Stimulated activated CD4-positive, alpha-beta T cell treated with anti-CD3 and anti-CD28 coated beads, TNF-alpha, amount 100 ng/mL, for 24 hours (primary cell): ENCODE measurements at regions not wholly inside any gene's neighbourhood (a gene's known extent, or its start where the extent isn't known, plus 50 kb on each side); places are given as distances from the start of the nearest gene placed in this dataset.
A peak's percentile ranks its signal among the peaks of the same experiment; 100 is the strongest.

ENCODE experiments used
- DNase-seq, 3 experiments: peaks; one replicate each; pipeline ENCODE4 v3.0.0-alpha.2; 2020; ENCODE audit warnings: low read depth in 3 of 3

DNA sequence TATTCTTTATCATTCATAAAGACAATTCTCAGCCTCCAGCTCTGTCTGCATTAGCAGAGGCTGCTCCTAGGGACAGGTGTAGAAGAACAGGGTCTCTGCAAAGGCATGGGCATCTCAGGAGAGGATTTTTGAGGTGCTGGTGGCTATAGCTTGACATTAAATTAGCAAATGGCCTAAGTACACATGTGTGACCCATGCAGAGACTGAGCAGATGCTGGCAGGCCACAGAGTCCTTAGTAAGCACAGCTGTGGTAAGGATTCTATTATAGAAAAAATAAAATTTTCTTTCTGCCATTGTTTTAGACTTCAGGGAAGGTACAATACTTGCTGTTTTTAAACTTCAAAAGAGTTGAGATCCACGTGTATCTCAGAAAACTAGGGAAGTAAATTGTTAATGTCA is 177.5 kb upstream of the DUSP10 start:
- no peak for DNase-seq

DNA sequence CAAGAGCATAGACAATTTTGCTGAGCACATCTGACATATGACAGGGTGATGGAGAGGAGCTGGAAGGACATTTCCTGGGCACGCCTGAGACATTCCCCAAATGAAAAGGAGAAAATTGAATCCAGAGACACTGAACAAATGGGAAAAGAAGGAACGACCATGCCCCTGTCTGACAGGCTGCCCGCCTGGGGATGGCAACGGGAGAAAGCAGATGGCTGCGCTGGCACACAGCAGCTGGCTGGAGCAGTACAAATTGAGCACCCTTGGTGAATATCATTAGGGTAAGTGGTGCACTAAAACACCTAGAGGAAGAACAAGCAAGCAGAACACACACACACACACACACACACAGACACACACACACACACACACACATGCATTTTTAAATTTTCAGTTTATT is 174.3 kb upstream of the DUSP10 start:
- DNase-seq: no peak

DNA sequence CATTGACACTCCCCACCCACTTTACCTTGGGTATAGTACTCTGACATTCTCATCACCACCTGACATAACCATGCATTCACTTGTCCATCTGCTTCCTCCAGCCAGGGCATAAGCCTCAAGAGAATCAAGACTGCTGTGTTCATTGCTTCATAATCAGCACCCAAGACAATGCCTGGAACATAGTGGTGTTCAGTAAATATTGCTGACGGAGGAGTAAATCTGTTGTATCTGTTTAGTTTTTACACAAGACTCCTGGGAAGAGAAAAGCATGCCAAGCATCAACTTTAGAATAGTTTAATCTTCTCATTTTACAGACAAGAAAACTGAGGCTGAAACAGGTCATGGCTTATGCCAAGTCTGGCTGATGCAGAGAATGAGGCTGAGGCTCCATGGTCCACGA is 173.9 kb upstream of the DUSP10 start:
- DNase-seq: no peak

DNA sequence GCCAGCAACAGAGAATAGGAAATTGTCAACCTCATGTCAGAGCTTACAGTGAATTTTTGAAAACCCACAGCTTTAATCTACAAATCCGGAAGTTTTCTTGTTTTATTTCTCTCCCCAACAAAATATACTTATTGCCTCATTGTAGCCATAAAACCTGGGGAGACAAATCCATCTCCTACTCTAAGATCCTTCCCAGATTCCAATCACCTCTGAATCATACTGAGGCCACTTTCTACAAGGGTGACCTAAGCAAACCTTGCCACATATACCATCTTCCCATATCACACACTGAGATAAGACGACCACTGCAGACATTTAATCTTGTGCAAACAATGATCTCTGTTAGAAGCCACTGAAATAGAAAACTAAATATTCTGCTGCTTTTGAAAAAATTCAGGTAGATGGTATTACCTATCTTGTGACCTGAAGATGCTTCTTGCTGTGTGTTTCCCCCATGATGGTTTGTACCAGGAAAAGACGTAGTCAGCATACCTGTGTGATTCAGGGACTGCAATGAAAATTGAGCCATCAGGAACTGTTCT is 171.5 kb upstream of the DUSP10 start:
- no peak for DNase-seq

DNA sequence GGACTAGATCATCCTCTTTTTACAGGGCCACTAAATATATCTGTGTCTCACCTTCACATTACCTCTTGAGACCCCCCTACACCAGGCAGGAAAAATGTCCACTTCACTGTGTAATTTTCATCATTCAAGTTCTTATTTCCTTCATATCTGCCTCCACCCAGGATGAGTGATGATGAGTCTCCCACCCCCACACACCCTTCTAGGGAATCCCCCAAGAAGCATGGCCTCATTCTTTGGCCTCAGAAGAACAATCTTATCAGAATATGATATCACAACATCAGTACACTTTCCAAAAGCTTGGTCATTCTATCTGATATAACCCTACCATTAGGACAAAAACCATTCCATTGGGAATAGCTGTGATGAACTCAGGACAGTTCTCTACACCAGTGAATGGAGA is 170.3 kb upstream of the DUSP10 start:
- peak in 2 of 3 experiments; percentile 8 to 15 for DNase-seq

DNA sequence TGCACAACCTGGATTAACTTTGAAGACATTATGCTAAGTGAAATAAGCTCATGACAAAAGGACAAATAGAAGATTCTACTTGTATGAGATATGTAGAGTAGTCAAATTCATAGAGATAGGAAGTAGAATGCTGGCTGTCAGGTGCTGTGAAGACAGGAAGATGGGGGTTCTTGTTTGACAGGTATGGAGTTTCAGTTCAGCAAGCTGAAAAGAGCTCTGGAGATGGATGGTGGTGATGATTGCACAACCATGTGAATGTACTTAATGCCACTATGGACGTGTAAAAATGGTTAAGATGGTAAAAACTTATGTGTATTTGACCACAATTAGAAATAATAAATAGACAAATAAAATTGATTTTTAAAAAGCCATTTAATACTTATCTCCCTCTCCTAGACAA is 169.8 kb upstream of the DUSP10 start:
- no peak for DNase-seq

DNA sequence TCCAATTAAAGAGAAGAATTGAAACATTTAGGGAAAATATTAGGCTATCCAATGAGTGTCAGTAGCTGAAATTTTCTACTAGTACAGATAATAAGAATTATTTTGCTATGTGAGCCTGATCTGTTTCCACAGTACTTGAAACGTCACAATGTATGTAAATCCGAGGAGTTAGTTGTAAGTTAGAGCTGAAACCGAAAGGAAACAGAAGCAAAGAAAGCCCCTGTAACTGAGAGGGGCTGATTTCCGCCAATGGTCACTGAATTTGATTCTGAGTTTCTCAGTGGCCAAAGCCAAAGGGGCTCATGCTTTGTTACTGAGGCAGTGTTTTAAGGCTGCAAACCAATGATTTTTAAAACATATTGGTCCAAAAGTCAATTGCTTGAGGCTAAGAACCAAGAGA is 168.3 kb upstream of the DUSP10 start:
- no peak for DNase-seq

DNA sequence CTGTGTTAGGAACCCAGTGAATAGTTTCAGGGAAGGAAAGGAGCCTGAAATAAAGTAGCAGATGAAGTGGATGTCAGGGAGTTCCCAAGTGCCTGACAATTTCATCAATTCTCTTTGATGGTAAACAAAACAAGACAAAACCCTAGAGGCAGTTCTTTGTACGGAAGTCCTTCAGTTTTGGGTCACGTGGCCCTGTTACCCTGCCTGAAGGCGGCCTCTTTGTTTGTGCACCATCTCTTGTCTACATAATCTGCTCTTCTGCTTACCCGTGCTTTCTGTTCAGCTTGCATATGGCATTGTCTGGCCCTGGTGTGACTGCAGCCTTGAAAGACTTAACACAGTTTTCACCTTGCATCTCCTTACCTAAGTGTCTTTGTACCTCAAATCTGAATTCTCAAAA is 166.7 kb upstream of the DUSP10 start:
- no peak for DNase-seq

DNA sequence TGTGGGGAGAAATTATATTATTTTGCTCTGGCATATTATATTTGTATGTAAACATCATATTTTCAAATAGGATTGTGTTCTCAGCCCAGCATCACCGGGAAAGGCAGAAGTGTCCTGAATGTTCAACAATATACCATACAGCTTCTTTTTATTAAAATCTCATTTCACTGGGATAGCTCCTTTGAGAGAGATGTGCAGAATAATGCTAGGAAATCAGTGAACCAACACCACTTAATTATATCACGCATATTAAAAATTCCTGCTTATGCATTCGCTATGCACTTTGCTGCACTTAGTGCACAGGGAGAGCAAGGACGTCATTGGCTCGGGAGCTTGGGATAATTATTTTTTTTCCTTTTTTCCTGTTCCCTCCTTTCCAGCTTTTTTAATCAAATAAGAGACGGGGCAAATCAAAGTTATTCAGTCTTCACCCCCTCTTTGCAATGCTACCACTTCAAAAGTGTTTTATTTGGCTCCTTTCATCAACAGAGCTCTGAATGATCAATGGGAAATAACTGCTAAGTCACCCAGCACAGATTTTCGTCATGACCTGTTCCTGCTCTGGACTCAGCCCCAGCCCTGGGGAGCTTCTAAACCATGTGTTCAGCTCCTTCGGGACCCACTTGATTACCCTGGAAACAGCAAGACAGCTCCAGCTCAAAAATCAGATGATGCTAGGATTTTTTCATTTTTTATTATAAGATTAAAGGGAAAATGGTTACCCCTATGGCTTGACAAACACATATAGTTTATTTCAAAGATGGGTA is 165.5 kb upstream of the DUSP10 start:
- no peak for DNase-seq

DNA sequence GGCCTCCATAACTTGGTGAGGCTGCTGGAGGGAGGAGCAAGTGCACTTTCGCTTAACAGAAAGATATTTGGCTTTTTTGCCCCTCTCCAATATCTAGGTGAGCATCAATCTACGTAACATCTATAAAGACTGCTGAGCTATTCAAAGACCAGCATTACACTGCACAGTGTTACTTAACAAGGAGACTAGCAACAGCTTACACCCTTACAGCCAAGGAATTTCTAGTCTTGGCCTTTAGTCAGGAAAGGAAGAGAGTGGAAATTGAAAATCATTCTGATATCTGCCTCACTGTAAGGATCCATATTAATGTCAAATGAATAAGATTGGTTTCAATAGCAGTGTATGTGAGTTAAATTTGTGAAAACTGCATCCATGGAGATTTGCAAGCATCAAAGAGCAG is 163.9 kb upstream of the DUSP10 start:
- DNase-seq: no peak

DNA sequence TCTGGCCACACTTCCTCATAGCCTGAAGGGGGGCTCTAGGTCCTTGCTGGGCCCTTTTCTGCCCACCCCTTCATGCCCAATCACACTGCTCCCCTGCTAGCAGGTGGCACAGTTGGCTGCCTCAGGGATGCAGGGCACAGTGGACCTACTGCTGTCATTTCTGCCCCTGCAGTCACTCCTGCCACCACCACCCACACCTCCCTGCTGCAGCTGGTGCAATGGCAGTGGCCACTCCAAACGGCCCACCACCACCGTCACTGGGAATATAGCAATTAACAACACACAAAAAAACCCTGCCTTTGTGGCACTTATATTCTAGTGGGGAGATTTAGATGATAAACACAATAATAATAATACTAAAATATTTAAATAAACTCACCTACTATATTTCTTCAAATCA is 162.4 kb upstream of the DUSP10 start:
- DNase-seq: no peak

DNA sequence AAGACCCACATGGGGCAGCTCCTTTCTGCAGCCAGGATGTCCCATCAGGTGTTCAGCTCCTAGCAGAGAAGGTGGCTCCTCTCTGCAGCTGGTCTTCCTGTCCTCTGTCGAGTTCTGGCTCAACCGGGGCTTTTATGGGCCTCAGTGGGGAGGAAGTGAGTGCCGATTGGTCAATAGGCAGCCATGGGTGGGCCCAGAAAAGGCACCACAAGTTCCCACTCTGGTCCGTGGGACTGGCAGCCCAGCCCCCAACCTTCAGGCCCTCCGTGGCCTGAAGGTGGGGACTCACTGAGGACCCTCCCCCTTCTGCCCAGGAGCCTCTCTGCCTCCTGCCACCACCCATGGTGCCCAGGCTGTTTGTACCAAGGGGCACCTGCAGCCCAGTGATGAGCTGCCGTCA is 161.7 kb upstream of the DUSP10 start:
- DNase-seq: no peak

DNA sequence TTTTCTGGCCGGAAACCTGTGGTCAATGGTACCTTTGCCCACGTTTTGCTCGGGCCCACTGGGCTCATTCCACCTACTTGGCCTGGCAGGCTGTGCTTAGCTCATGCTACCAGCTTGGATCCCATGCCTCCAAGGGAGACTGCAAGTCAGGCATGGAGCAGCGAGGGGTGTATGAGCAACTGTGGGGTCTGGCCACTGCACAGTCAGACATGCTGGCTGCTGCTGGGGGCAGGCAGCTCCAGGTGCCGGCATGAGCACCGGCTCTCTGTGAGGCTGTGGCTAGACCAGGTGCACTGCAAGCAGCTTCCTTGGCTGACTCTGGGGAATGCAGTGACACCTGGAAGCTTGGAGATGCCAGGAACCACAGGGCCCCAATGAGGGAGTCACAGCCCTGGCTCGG is 161.1 kb upstream of the DUSP10 start:
- no peak for DNase-seq

DNA sequence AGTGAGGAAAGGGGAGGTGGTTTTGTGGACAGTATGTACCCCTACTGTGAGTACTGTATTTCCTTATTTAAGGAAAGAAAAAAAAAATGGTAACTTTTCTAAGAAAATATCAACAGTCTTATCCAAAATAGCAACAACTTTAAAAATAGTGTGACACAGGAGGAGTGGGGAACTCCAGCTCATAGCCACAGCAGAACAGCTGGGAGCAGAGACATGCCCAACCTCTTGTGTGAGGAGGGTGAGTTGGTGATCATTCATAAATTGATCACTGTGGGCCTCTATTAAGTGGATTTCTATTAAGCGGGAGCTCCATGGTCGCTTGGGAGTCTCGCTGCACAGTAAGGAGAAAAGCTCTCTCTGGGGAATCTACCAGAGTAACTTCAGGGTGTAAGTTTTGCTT is 158.8 kb upstream of the DUSP10 start:
- DNase-seq: no peak

DNA sequence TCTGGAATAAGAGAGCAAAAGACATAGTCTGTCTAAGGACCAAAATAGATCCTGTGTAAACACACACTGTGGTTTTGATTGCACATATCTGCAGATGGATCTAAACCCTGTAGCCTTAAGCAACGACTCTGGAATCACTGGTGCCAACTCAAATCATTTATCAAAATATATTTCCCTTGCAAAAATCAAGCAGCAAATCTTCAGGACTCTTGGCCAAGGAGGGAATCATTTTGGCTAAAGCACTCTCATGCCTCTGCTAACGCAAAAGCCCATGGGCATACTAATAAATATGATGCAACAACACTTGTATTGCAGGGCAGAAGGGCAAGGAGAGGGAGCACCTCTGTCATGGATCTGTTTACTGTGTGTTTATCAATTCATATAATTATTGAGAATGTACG is 155.4 kb upstream of the DUSP10 start:
- no peak for DNase-seq

DNA sequence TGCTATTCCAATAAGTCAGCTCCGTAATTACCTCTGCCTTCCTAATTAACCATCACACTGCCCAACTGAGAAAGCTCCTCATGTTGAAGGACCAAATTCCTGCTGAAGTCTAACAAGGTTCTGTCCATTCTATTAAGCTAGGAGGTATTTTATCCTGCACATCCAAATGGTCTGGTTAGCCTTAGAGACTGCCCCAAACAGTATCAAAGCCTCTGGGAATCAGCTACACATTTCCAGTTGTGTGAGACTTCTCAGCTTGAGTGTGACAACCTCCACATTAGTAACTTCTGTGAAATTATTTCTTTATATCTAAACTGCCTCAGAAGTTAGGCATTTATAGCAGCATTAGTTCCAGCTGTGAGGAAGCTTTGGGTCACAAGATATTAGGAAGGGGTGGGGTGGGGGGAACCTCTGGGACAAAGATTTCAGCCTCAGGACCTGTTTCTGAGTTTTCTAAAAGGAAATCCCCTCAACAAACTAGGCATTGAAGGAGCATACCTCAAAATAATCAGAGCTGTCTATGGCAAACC is 150.5 kb upstream of the DUSP10 start:
- no peak for DNase-seq

DNA sequence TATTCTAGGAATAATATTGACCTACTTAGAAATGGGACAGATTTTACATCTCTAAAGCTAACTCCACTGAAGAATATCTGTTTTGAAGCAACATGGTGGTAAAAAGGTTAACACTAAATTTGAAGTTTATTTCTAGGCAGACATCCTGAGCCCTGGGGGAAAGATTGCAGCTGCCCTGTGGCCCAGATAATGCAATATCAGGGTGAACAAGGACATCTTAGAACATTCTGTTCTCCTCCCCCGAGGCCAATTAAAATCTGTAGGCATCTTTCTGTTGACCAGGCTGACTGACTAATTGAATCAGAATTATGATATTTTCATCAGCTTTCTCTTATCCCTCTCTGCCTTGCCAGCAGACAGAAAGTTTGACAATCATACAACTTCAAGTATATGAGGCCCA is 149.8 kb upstream of the DUSP10 start:
- DNase-seq: no peak

DNA sequence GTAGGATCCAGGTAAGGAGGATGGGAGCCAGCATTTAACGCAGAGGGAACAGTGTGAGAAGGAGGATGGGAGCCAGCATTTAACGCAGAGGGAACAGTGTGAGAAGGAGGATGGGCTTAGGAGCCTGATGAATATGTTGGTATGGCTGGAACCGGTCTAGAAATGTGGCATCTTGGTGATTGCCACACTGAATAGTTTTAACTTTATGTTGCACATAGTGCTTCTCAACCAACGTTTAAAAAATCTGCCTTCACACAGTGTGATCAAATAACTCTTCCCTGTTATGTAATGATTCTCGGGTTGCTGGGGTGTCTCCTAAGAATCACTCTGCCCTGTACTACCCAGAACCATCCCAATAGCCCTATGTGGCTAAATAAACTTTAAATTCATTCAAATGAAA is 146.9 kb upstream of the DUSP10 start:
- DNase-seq: no peak

DNA sequence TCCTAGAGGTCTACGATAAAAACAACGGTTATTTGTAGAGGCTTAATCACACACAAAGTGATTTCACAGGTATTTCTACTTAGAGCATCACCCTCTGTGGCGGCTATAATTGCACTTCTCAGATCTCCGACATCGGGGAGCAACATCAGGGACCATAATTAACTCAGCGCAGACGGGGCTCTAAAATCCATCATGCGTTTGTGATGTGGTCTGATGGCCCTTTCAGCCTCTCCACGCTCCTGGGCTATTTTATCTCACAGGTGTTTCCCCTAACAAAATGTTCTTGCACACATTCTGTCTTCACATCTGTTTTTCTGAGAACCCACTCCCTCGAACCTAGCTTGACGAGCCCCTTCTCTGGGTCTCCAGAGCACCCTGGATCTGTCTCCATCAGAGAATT is 146.3 kb upstream of the DUSP10 start:
- DNase-seq: no peak

DNA sequence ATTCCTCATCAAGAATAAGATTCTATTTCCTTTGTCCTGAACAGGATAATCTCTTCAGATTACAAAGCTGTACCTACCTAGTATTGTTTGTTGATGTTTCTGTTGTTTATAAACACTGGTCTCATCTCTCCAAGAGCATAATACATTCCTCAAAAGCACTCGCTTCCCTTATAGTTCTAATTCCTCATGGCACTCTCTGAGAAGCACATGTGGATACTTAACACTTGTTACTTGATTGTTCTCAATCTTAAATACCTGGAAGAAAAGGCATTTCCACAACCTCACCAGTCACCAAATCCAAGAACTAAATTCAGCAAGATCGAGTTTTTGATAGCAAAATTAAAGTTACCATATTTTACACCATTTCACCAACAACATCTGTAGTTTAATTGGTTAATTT is 145.9 kb upstream of the DUSP10 start:
- no peak for DNase-seq

DNA sequence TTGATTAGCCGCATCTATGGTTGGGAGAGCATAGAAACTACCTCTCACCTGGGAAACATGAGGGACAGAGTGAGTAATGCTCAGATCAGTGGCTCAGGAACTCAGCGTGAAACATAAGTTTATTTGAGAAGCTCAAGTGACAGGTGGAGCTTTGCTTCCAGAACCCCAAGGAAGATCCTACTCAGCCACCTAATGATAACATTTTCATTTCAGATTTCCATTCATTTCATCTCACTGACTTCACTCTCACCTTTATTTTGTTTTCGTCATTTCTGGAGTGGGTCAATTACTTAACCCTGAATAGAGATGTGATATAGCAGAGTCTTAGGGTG is 145.5 kb upstream of the DUSP10 start:
- DNase-seq: no peak

DNA sequence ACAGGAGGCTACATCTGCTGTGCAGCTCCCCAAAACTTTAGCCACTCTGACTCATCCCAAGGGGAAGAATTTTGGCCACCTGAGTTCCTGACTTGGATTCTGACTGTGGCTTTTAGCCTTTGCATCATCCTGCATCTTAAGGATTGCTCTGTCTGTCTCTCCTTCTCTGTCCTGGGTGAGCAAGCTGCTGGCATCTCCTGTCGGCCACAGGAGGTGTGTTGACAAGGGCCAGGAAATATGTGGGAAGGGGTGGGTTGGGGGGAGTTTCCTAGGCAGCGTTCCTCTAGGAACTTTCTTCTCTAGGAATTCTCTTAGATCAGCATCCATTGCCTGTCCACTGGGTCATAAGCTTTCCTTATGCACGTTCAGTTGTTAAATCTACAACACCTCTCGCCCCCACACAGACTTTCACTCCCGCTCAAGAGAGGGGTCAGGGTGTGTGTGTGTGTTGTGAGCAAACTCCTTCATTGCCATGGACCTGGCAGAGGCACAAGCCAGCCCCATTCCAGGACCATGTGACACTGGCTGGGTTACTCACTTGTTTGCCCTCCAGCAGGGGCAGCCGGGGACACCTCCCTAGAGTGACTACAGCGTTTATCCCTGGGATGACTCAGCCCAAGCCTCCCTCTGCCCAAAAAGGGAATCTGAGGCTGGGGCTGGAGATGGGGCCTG is 145.0 kb upstream of the DUSP10 start:
- no peak for DNase-seq

DNA sequence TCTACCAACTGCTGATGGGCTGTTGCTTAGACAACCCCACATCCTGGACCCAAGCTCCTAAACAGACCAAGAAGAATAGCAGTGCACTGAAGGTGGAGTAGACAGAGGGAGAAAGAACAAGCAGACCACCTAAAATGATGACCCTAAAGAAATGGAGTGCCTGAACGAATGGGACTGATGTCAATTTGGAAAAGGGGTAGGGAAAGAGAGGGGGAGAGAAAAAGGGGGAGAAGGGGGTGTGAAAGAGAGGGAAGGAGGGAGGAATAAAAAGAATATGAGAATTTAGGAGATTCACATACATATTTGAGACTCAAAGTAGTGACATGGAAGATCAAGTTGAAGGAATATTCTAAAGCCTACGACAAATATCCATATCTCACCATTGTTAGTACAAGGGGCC is 144.4 kb upstream of the DUSP10 start:
- no peak for DNase-seq
